PC-9 (cell line): ENCODE measurements at regions not wholly inside any gene's neighbourhood (a gene's known extent, or its start where the extent isn't known, plus 50 kb on each side); places are given as distances from the start of the nearest gene placed in this dataset.

Source experiments
- BruUV-seq: library from RNA; stranded (reverse); fragments of 400-500 nt; replicated peaks from 2 replicates; lab custom pipeline; 2021; lab: Mats Ljungman, UMichigan
- CTCF ChIA-PET: fragments of 300-600 bp; sonication (Branson Sonifier 250); formaldehyde crosslinking; loops from one replicate; lab custom pipeline; 2022; ENCODE audit warnings: antibody characterized with exemption; lab: Charles Lee
- POLR2A ChIA-PET: fragments of 300-600 bp; sonication (Branson Sonifier 250); formaldehyde crosslinking; loops from one replicate; lab custom pipeline; 2022; ENCODE audit warnings: antibody characterized with exemption; ENCODE audit not compliant: unreplicated experiment; lab: Charles Lee
- DNase-seq, 2 experiments: peaks; one replicate each; pipeline versions ENCODE4 v3.0.0 to v3.0.0-alpha.2; 2015 to 2022; ENCODE audit warnings: mixed read lengths in 1 of 2
- H2AFZ ChIP-seq: fragments of 200-600 bp; sonication (generic); 2 replicates; pipeline ENCODE4 v1.8.1; 2017; ENCODE audit warnings: antibody characterized with exemption
- H3F3A ChIP-seq: fragments of 200-600 bp; sonication (generic); 2 replicates; pipeline ENCODE4 v1.8.1; 2017; ENCODE audit warnings: antibody characterized with exemption, mild to moderate bottlenecking, low read depth; ENCODE audit not compliant: insufficient read depth
- H3K27ac ChIP-seq: fragments of 200-600 bp; sonication (generic); 2 replicates; pipeline ENCODE4 v1.6.1; 2016; ENCODE audit warnings: mixed run types
- H3K27me3 ChIP-seq: fragments of 200-600 bp; sonication (generic); 2 replicates; pipeline ENCODE4 v1.6.1; 2016; ENCODE audit warnings: low read depth, mixed run types; ENCODE audit not compliant: insufficient read depth
- H3K36me3 ChIP-seq: fragments of 200-600 bp; sonication (generic); 2 replicates; pipeline ENCODE4 v1.6.1; 2016; ENCODE audit warnings: low read depth, mixed run types
- H3K4me1 ChIP-seq: fragments of 200-600 bp; sonication (generic); replicated peaks from 2 replicates; pipeline ENCODE4 v1.6.1; 2016; ENCODE audit warnings: mixed run types; ENCODE audit not compliant: insufficient read depth
- H3K4me2 ChIP-seq: fragments of 200-600 bp; sonication (generic); 2 replicates; pipeline ENCODE4 v1.6.1; 2017; ENCODE audit warnings: mixed run types
- H3K4me3 ChIP-seq: fragments of 200-600 bp; sonication (generic); 2 replicates; pipeline ENCODE4 v1.6.1; 2016; ENCODE audit warnings: mixed run types
- H3K79me2 ChIP-seq: fragments of 200-600 bp; sonication (generic); 2 replicates; pipeline ENCODE4 v1.6.1; 2017; ENCODE audit warnings: low read depth, mixed run types
- H3K9me2 ChIP-seq: fragments of 200-600 bp; sonication (generic); 2 replicates; pipeline ENCODE4 v1.8.1; 2017; ENCODE audit warnings: mild to moderate bottlenecking; ENCODE audit not compliant: insufficient read depth
- H3K9me3 ChIP-seq: fragments of 200-600 bp; sonication (generic); 2 replicates; pipeline ENCODE4 v1.8.1; 2016; ENCODE audit warnings: low read depth; ENCODE audit not compliant: insufficient read depth
- H4K20me1 ChIP-seq: fragments of 200-600 bp; sonication (generic); 2 replicates; pipeline ENCODE4 v1.8.1; 2017; ENCODE audit not compliant: insufficient read depth
- EZH2 ChIP-seq: fragments of 200-600 bp; sonication (generic); IDR thresholded peaks from 2 replicates; pipeline ENCODE4 v1.8.0; 2017; ENCODE audit warnings: antibody characterized with exemption, low read depth
- intact Hi-C: fragments of 100-400 bp; cut with micrococcal nuclease; formaldehyde crosslinking; loops from one replicate; pipeline ENCODE4 v1.10.0; 2022; ENCODE audit not compliant: unreplicated experiment
- TF ChIP-seq, protein P1 (sequence below): fragments of 200-600 bp; sonication (generic); conservative IDR thresholded peaks from 2 replicates; pipeline ENCODE4 v1.6.1; 2017; ENCODE audit warnings: mixed run types, antibody characterized with exemption, mild to moderate bottlenecking, moderate library complexity

DNA sequence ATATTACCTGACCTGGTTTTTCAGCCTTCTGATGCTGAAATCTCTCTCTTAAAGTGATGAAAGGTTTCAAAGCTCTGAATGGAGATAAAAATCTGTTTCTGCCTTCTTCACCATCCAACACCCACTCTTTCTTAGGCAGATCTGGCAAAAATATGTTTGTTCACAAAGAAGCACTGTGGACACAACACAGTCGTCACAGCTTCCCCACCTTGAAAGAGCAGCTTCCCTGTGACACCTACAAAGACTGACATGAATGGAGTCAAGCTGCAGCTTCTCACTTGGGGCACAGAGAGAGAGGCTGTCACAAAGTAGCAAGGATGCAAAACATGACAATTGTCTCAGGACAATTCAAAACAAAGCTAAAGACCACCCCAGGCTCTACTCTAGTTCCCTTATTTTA lies 86.5 kb downstream of the ICOS start:
- H3K4me3 ChIP-seq, result no peak overlapping the region
- CTCF ChIA-PET, result no interaction called here
- TF ChIP-seq, protein P1, sequence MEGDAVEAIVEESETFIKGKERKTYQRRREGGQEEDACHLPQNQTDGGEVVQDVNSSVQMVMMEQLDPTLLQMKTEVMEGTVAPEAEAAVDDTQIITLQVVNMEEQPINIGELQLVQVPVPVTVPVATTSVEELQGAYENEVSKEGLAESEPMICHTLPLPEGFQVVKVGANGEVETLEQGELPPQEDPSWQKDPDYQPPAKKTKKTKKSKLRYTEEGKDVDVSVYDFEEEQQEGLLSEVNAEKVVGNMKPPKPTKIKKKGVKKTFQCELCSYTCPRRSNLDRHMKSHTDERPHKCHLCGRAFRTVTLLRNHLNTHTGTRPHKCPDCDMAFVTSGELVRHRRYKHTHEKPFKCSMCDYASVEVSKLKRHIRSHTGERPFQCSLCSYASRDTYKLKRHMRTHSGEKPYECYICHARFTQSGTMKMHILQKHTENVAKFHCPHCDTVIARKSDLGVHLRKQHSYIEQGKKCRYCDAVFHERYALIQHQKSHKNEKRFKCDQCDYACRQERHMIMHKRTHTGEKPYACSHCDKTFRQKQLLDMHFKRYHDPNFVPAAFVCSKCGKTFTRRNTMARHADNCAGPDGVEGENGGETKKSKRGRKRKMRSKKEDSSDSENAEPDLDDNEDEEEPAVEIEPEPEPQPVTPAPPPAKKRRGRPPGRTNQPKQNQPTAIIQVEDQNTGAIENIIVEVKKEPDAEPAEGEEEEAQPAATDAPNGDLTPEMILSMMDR, result no peak
- no peak for TF ChIP-seq EZH2
- H3K9me3 ChIP-seq, result no peaks in the 10 kb centered on the region
- POLR2A ChIA-PET, result no interaction called here
- no peak overlapping the region for H2AFZ ChIP-seq
- no peaks in the 10 kb centered on the region for H3K27me3 ChIP-seq
- no TSS peak for BruUV-seq
- no peak overlapping the region for H3K4me2 ChIP-seq
- no peaks in the 10 kb centered on the region for H3K4me1 ChIP-seq
- H3K79me2 ChIP-seq, result no peaks in the 10 kb centered on the region
- H3F3A ChIP-seq, result no peaks in the 10 kb centered on the region; the same call in 1 of the 2 replicates
- no peaks in the 10 kb centered on the region for H3K36me3 ChIP-seq
- H3K27ac ChIP-seq, result no peak overlapping the region
- H3K9me2 ChIP-seq, result no peaks in the 10 kb centered on the region
- H4K20me1 ChIP-seq, result no peaks in the 10 kb centered on the region
- DNase-seq, result no peak
- intact Hi-C loops, result no loop called here

DNA sequence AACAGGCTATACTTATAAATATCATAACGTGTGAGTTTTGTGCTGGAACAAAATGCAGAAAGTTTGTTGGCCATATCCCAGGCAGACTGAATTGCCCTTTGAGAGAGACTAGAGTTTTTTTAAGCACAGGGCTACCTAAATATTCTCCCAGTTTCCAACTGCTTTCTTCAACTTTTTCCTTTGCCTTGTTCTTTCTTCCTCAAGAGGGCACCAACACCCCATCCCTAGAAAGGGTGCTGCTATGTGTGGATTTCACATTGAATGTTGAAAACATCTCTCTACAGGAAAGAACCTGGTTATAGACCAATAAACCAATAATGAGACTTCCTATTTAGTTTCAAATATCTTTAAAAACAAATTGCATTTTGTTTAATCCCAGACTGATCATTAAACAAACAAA lies 87.9 kb downstream of the ICOS start:
- H3K9me3 ChIP-seq, result no peaks in the 10 kb centered on the region
- no peak overlapping the region for H2AFZ ChIP-seq
- no peaks in the 10 kb centered on the region for H3K36me3 ChIP-seq
- no peak overlapping the region for H3K4me2 ChIP-seq
- CTCF ChIA-PET, result no interaction called here
- no TSS peak for BruUV-seq
- no peaks in the 10 kb centered on the region for H3K9me2 ChIP-seq
- no peak overlapping the region for H3K27ac ChIP-seq
- no peaks in the 10 kb centered on the region for H3K27me3 ChIP-seq
- H3K4me1 ChIP-seq, result no peaks in the 10 kb centered on the region
- H3K79me2 ChIP-seq, result no peaks in the 10 kb centered on the region
- no peak overlapping the region for H3K4me3 ChIP-seq
- no peaks in the 10 kb centered on the region for H4K20me1 ChIP-seq
- H3F3A ChIP-seq, result no peaks in the 10 kb centered on the region; the same call in 1 of the 2 replicates
- POLR2A ChIA-PET, result interaction anchor here (0.7 kb wide), 1 partner anchor 669 kb away, joined by 5 read pairs; no protein-coding TSS in a partner anchor
- intact Hi-C loops, result loop anchor here (2.0 kb wide), 1 partner anchor 1924 kb away; no protein-coding TSS in a partner anchor
- TF ChIP-seq EZH2, result no peak
- TF ChIP-seq, protein P1, result peak; percentile 55
- DNase-seq, result no peak

DNA sequence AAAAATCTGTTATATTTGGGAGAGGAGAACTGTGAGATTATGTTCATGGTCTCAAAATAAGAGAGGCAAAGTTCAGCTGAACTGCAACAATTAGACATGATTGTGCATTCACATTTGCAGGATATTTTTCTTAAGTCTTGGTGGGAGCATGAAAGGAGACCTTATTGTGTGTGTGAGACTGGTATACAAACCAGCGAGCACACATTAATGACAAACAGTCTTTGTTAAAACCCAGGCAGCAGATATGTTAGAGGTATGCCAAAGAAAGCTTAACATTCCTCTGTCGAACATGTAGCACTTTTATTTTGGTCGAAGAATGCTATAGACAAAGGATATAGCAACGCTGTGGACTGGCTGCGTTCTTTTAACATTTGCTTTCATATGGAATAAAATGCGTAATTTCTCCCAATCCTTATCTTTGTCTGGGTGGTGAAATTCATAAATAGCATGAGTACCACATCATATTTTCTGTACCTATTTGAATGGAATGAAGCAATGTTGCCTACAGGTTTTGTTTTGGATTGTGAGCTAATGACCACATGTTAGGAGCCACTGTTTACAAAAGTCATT lies 88.4 kb downstream of the ICOS start:
- POLR2A ChIA-PET, result no interaction called here
- no TSS peak for BruUV-seq
- Histone ChIP-seq H3K36me3 (no peaks in the 10 kb centered on the region), H3K9me2 (no peaks in the 10 kb centered on the region), H3K4me3 (no peak overlapping the region), H3K4me2 (no peak overlapping the region), H3K79me2 (no peaks in the 10 kb centered on the region), H3F3A (no peaks in the 10 kb centered on the region; the same call in 1 of the 2 replicates), H4K20me1 (no peaks in the 10 kb centered on the region), H3K27me3 (no peaks in the 10 kb centered on the region), H3K4me1 (no peaks in the 10 kb centered on the region), H3K9me3 (no peaks in the 10 kb centered on the region), H3K27ac (no peak overlapping the region), H2AFZ (no peak overlapping the region)
- no peak for DNase-seq
- CTCF ChIA-PET, result no interaction called here
- intact Hi-C loops, result loop anchor here (2.0 kb wide), 1 partner anchor 1924 kb away; no protein-coding TSS in a partner anchor
- TF ChIP-seq, protein P1, result no peak
- no peak for TF ChIP-seq EZH2
